Neural cell (in vitro differentiated cells): ENCODE measurements at regions not wholly inside any gene's neighbourhood (a gene's known extent, or its start where the extent isn't known, plus 50 kb on each side); places are given as distances from the start of the nearest gene placed in this dataset.

Experiments
- H2AFZ ChIP-seq: fragments of 200-600, 300-800 bp; sonication (generic), shearing (Covaris generic); 2 replicates; pipeline ENCODE4 v1.6.0; 2014; ENCODE audit warnings: low read depth, mild to moderate bottlenecking, antibody characterized with exemption, low read length, moderate library complexity
- H3F3A ChIP-seq: fragments of 200-600 bp; shearing (Covaris generic); 2 replicates; pipeline ENCODE4 v1.6.1; 2016; ENCODE audit warnings: mild to moderate bottlenecking, moderate library complexity, mixed read lengths, antibody characterized with exemption, low read length; ENCODE audit not compliant: insufficient read depth, poor library complexity, severe bottlenecking
- H3K27ac ChIP-seq: fragments of 200-600, 300-800 bp; sonication (generic), shearing (Covaris generic); 2 replicates; pipeline ENCODE4 v1.5.1; 2014; ENCODE audit warnings: mild to moderate bottlenecking, low read length, moderate library complexity
- H3K27me3 ChIP-seq: fragments of 300-800, 200-600 bp; sonication (generic), shearing (Covaris generic); 2 replicates; pipeline ENCODE4 v1.6.0; 2014; ENCODE audit warnings: mild to moderate bottlenecking, low read depth, low read length, moderate library complexity; ENCODE audit not compliant: insufficient read depth
- H3K36me3 ChIP-seq: fragments of 300-800, 200-600 bp; sonication (generic), shearing (Covaris generic); 2 replicates; pipeline ENCODE4 v1.5.1; 2014; ENCODE audit warnings: mild to moderate bottlenecking, antibody characterized with exemption, low read length, moderate library complexity; ENCODE audit not compliant: insufficient read depth
- H3K4me2 ChIP-seq: fragments of 300-800, 200-600 bp; sonication (generic), shearing (Covaris generic); 2 replicates; pipeline ENCODE4 v1.6.0; 2014; ENCODE audit warnings: mild to moderate bottlenecking, low read length
- H3K4me3 ChIP-seq: fragments of 300-800, 200-600 bp; sonication (generic), shearing (Covaris generic); 2 replicates; pipeline ENCODE4 v1.5.1; 2014; ENCODE audit warnings: mild to moderate bottlenecking, low read length, moderate library complexity
- H3K79me2 ChIP-seq: fragments of 200-600 bp; shearing (Covaris generic); replicated peaks from 2 replicates; pipeline ENCODE4 v1.6.0; 2014; ENCODE audit warnings: mild to moderate bottlenecking, low read length, moderate library complexity; ENCODE audit not compliant: insufficient read depth
- H3K9ac ChIP-seq: fragments of 300-800, 200-600 bp; sonication (generic), shearing (Covaris generic); 2 replicates; pipeline ENCODE4 v1.6.1; 2016; ENCODE audit warnings: mild to moderate bottlenecking, low read length, mixed read lengths
- H3K9me2 ChIP-seq: fragments of 200-600 bp; shearing (Covaris generic); 2 replicates; pipeline ENCODE4 v1.6.1; 2016; ENCODE audit warnings: mild to moderate bottlenecking, low read length, mixed read lengths; ENCODE audit not compliant: insufficient read depth
- H3K9me3 ChIP-seq: fragments of 200-600, 300-800 bp; sonication (generic), shearing (Covaris generic); 2 replicates; pipeline ENCODE4 v1.6.1; 2016; ENCODE audit warnings: mild to moderate bottlenecking, mixed run types, low read length, moderate library complexity, mixed read lengths
- H4K20me1 ChIP-seq: fragments of 200-600 bp; shearing (Covaris generic); 2 replicates; pipeline ENCODE4 v1.6.1; 2016; ENCODE audit warnings: mild to moderate bottlenecking, mixed run types; ENCODE audit not compliant: insufficient read depth
- EP300 ChIP-seq: fragments of 450-650 bp; conservative IDR thresholded peaks from 2 replicates; pipeline ENCODE4 v1.6.1; 2014; ENCODE audit warnings: antibody characterized with exemption, mild to moderate bottlenecking, moderate library complexity; ENCODE audit not compliant: poor library complexity, severe bottlenecking
- EZH2 ChIP-seq: fragments of 200-600, 300-800 bp; shearing (Covaris generic), sonication (generic); IDR thresholded peaks from 2 replicates; pipeline ENCODE4 v1.6.1; 2014; ENCODE audit warnings: antibody characterized with exemption, low read length, borderline replicate concordance, mild to moderate bottlenecking; ENCODE audit not compliant: insufficient read depth, poor library complexity, severe bottlenecking
- MXI1 ChIP-seq: fragments of 450-650 bp; conservative IDR thresholded peaks from 2 replicates; pipeline ENCODE4 v1.6.1; 2014; ENCODE audit warnings: antibody characterized with exemption, mild to moderate bottlenecking; ENCODE audit not compliant: poor library complexity, severe bottlenecking
- POLR2AphosphoS5 ChIP-seq: IDR thresholded peaks from 2 replicates; pipeline ENCODE4 v1.6.1; 2012
- RAD21 ChIP-seq: fragments of 450-650 bp; conservative IDR thresholded peaks from 2 replicates; pipeline ENCODE4 v1.6.1; 2014; ENCODE audit warnings: antibody characterized with exemption, mild to moderate bottlenecking, moderate library complexity
- SMC3 ChIP-seq: fragments of 450-650 bp; conservative IDR thresholded peaks from 2 replicates; pipeline ENCODE4 v1.6.1; 2014; ENCODE audit warnings: antibody characterized with exemption, mild to moderate bottlenecking, moderate library complexity; ENCODE audit not compliant: poor library complexity
- TAF1 ChIP-seq: IDR thresholded peaks from 2 replicates; pipeline ENCODE4 v1.6.1; 2012; ENCODE audit warnings: low read depth
- TF ChIP-seq, protein P1 (sequence below): IDR thresholded peaks from 2 replicates; pipeline ENCODE4 v1.6.1; 2012; ENCODE audit warnings: borderline replicate concordance
- TF ChIP-seq, protein P2 (sequence below): fragments of 450-650 bp; IDR thresholded peaks from 2 replicates; pipeline ENCODE4 v1.5.1; 2014; ENCODE audit warnings: antibody characterized with exemption, mild to moderate bottlenecking, moderate library complexity; ENCODE audit not compliant: poor library complexity, severe bottlenecking

DNA sequence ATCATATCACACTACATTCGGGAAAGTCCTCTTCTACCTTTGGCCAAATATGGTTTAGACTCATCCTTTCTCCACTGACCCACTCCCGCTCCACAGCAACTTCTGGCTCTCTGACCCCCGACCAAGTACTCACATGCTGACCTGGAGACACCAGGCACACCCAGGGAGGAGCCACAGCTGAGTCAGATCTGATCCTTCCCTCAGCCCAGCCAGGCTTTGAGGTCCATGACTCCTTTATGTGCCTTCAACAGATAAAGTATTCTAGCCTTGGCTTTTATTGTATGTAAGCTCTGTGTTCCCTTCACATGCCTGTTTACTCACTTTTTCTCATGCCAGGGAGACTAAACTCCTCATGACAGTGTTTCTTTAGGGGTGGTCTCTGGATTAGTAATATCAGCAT, 166.9 kb upstream of the UMPS start:
- Histone ChIP-seq H3K9me2 (no peaks in the 10 kb centered on the region), H3K4me2 (no peak overlapping the region), H4K20me1 (no peaks in the 10 kb centered on the region), H3K9ac (no peak overlapping the region), H2AFZ (no peak overlapping the region), H3K27me3 (no peaks in the 10 kb centered on the region), H3K4me3 (no peak overlapping the region), H3K79me2 (no peaks in the 10 kb centered on the region), H3F3A (no peaks in the 10 kb centered on the region), H3K27ac (no peak overlapping the region), H3K9me3 (no peaks in the 10 kb centered on the region), H3K36me3 (no peaks in the 10 kb centered on the region)
- TF ChIP-seq EZH2 = no peak
- TF ChIP-seq MXI1 = no peak
- no peak for TF ChIP-seq TAF1
- no peak for TF ChIP-seq SMC3
- TF ChIP-seq, protein P1, sequence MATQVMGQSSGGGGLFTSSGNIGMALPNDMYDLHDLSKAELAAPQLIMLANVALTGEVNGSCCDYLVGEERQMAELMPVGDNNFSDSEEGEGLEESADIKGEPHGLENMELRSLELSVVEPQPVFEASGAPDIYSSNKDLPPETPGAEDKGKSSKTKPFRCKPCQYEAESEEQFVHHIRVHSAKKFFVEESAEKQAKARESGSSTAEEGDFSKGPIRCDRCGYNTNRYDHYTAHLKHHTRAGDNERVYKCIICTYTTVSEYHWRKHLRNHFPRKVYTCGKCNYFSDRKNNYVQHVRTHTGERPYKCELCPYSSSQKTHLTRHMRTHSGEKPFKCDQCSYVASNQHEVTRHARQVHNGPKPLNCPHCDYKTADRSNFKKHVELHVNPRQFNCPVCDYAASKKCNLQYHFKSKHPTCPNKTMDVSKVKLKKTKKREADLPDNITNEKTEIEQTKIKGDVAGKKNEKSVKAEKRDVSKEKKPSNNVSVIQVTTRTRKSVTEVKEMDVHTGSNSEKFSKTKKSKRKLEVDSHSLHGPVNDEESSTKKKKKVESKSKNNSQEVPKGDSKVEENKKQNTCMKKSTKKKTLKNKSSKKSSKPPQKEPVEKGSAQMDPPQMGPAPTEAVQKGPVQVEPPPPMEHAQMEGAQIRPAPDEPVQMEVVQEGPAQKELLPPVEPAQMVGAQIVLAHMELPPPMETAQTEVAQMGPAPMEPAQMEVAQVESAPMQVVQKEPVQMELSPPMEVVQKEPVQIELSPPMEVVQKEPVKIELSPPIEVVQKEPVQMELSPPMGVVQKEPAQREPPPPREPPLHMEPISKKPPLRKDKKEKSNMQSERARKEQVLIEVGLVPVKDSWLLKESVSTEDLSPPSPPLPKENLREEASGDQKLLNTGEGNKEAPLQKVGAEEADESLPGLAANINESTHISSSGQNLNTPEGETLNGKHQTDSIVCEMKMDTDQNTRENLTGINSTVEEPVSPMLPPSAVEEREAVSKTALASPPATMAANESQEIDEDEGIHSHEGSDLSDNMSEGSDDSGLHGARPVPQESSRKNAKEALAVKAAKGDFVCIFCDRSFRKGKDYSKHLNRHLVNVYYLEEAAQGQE = no peak
- TF ChIP-seq POLR2AphosphoS5 = no peak
- no peak for TF ChIP-seq RAD21
- TF ChIP-seq EP300 = no peak
- TF ChIP-seq, protein P2, sequence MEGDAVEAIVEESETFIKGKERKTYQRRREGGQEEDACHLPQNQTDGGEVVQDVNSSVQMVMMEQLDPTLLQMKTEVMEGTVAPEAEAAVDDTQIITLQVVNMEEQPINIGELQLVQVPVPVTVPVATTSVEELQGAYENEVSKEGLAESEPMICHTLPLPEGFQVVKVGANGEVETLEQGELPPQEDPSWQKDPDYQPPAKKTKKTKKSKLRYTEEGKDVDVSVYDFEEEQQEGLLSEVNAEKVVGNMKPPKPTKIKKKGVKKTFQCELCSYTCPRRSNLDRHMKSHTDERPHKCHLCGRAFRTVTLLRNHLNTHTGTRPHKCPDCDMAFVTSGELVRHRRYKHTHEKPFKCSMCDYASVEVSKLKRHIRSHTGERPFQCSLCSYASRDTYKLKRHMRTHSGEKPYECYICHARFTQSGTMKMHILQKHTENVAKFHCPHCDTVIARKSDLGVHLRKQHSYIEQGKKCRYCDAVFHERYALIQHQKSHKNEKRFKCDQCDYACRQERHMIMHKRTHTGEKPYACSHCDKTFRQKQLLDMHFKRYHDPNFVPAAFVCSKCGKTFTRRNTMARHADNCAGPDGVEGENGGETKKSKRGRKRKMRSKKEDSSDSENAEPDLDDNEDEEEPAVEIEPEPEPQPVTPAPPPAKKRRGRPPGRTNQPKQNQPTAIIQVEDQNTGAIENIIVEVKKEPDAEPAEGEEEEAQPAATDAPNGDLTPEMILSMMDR = no peak

DNA sequence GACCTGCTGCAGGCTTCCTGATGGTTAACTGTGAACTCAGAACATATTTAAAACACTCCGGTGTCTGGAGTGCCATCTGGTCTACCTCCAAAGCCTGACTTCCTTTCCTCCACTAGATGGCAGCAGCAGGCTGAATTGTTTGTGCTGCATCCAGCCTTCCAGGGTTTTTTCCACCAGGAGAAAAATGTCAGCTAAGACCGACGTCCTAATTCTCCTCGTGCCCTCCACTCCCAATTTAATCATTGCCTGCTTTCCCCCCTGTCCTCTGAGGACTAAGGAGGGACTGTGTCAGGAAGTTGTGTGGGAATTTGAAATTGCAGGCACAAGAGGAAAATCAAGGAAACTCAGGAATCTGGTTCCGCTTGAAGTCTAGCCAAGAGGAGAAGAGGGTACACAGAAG, 165.2 kb upstream of the UMPS start:
- Histone ChIP-seq H3K9me2 (no peaks in the 10 kb centered on the region), H4K20me1 (no peaks in the 10 kb centered on the region), H3K79me2 (no peaks in the 10 kb centered on the region), H3F3A (no peaks in the 10 kb centered on the region), H3K27me3 (no peaks in the 10 kb centered on the region), H3K27ac (no peak overlapping the region), H3K4me2 (no peak overlapping the region), H2AFZ (no peak overlapping the region), H3K9me3 (no peaks in the 10 kb centered on the region), H3K9ac (no peak overlapping the region), H3K36me3 (no peaks in the 10 kb centered on the region), H3K4me3 (no peak overlapping the region)
- TF ChIP-seq EP300 (no peak), RAD21 (peak; percentile 79), SMC3 (peak; percentile 77)
- TF ChIP-seq, protein P2 = peak; percentile 88
